HG02852 (cell line): ENCODE measurements at regions not wholly inside any gene's neighbourhood (a gene's known extent, or its start where the extent isn't known, plus 50 kb on each side); places are given as distances from the start of the nearest gene placed in this dataset.
"Not testable (repeated sequence)": the region's sequence is repeated elsewhere in the genome, so short reads cannot be mapped to it uniquely, and the experiment has no call there.

Experiments
- ATAC-seq: cut with Tn5 transposase; IDR thresholded peaks from one replicate; pipeline ENCODE4 v1.9.1; 2021; ENCODE audit warnings: mild to moderate bottlenecking, moderate library complexity; ENCODE audit not compliant: unreplicated experiment

DNA sequence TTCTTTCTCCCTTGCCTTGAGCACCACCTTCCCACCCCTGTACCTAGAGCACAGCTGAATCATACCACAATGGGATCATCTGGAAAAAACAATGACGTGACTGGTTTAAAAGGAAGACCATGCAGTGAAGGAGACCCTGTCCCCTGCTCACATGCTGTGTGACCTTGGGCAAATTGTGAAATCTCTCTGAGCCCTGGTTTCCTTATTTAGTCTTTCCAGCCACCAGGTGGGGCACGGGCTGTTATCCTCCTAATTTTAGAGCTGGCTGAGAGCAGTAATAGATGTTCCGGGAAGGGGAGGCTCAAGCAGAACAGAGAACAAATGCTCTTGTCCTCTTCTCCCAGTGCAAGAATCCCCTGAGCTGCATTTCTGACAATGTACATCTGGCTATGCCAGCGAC, 198.3 kb downstream of the RPS24 start:
- ATAC-seq, result no peak

DNA sequence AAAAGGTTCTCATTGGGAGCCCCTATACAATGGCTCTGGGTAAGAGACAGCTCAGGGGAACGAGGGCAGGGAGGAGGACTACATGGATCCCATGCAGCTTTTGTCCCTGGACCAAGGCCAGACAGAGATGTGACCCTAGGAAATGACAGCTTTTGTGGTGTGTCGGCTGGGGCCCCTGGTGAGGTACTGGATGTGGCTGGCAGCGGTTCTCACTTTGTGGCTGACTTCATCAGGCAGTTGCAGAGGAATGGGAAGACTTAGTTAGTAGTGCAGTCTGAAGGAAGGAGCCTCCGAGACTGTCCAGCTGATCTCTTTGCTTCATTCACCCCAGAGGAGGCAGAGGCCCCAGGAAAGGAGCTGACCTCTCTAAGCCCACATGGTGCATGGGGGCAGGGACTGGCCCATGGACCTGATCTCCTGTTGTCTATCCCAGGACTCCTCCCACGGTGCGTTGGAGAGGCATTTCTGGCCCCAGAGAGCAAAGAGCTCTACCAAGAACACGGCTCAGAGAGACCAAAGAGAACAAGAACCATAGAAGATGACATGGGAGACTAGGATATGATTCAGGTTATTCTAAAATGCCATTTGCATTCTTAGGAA, 202.9 kb downstream of the RPS24 start:
- no peak for ATAC-seq

DNA sequence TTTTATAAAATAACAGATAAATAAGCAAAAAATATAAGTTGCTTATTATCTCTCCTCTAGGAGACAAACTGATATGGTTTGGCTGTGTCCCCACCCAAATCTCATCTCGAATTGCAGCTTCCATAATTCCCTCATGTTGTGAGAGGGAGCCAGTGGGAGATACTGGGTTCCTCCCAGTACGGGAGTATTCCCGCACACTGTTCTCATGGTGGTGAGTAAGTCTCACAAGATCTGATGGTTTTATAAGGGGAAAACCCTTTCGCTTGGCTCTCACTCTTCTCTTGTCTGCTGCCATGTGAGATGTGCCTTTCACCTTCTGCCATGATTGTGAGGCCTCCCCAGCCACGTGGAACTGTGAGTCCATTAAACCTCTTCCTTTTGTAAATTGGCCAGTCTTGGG, 204.3 kb downstream of the RPS24 start:
- not testable (repeated sequence) for ATAC-seq

- ATAC-seq, result no peak
These were observed 213.6 kb downstream of the RPS24 start for GRCh38 chr10:78247266-78247665.

DNA sequence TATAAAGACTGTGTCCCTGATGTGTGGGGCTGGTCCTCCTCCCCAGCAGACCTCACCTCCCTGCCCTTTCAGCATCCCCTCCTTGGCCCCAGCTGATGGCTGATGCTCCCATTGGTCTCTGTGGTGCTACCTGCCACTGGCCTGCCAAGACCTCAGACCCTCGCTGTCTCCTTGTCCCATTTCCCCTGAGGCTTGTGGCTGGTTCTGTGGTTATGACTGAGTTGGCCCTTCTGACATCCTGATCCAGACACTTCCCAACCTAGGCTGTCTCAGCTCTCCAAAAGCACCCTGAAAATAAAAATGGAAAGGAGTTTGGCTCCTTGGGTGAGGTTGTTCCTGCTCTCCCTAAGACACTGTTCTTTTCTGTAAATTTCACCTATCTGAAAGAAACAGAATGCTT, 214.2 kb downstream of the RPS24 start:
- no peak for ATAC-seq

GRCh38 chr10:78248651-78249464, 215.2 kb downstream of the RPS24 start:
- no peak for ATAC-seq

- no peak for ATAC-seq
These were observed 216.0 kb downstream of the RPS24 start for GRCh38 chr10:78249690-78250089.

- ATAC-seq, result no peak
These were observed 216.8 kb downstream of the RPS24 start for GRCh38 chr10:78250313-78251015.

GRCh38 chr10:78251016-78251385, 217.3 kb downstream of the RPS24 start:
- ATAC-seq, result no peak

DNA sequence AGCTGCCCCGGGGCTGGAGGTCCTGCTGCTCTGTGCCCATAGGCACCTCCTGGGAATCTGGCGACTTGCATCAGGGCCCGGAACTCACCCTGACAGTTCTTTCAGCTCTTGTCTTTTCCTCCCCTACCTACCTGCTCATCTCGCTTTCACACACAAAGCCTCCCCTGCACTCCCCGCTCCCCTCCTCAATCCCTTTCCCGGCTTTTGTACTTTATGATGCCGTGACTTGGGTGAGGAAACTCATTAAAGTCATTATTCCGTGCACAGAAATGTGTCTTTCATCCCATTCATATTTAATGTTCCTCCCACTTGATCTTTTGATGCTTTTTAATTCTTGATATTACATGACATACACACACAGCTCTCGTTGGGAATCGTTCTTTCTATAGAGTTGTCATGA, 218.6 kb downstream of the RPS24 start:
- no peak for ATAC-seq

DNA sequence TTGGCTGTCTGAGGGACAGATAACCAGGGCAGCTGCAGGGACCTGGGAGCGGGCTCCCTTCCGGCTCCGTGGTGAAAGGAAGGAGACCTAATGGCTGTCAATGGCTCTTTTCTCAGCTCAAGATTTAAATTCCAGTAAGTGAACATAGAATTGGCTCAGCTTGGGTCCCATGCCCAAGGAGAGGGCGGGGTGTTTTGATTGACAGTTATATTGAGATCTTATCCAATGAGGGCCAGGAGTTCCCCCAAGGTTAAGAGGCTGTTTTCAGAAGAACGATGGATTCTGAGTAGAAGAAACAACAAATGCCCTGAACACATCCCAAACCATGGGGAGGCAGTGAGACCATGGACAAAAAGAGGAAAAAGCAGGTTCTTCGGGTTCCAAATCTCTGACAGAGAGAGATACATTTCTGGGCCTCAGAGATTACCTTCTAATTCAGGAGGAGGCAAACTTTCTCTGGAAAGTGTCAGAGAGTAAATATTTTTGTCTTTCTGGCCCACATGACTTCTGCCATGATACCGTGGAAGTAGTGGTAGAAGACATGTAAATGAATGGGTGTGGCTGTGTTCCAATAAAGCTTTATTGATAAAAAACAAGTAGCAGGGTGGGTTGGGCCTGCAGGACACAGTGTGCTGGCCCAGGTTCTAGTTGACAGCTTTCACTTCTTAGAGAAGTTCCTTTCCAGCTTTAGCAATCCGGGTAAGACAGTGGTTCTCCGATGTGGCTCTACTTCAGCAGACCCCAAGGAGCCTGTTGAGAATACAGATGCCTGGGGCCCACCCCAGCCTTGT, 219.6 kb downstream of the RPS24 start:
- no peak for ATAC-seq

DNA sequence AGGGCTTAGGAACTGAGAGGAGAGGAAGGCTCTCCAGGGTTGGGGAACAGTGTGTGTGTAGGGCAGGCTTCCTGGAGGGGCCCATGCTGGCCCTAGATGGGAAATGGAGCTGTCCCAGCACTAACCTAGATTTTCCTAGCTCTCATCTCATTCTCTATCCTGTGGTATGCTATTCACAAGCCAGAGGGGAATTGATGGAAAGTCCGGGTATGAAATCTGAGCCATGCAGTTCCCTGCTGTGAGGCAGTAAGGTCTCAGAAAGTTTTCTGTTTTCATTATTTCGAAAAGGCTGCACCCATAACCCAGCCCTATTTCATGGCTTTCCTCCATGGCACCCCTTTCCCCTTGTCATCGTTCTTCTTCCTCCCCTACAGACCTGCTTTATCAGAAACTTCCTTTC, 220.3 kb downstream of the RPS24 start:
- ATAC-seq, result no peak

- ATAC-seq, result no peak
These were observed 221.6 kb downstream of the RPS24 start for GRCh38 chr10:78255214-78255613.

- ATAC-seq, result no peak
These were observed 222.4 kb downstream of the RPS24 start for GRCh38 chr10:78255796-78256638.

GRCh38 chr10:78258323-78259030, 224.8 kb downstream of the RPS24 start:
- no peak for ATAC-seq

DNA sequence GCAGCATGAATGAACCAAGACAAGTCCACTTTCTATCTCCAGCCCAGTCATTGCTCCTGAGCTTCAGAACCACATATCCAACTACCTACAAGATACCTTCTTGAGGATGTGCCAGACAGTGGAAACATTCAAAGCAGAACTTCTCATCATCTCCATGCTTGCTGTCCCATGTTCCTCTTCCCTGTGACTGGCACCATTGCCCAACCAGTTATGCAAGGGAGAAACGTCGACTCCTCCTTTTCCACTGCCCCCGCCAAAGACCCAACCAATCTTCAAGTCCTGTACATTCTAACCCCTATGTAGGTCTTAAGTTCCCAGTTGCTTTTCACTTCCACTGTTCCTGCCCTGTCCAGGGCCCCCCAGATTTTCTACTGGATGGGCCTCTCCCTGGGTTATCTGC, 225.7 kb downstream of the RPS24 start:
- ATAC-seq, result no peak

GRCh38 chr10:78260141-78260540, 226.5 kb downstream of the RPS24 start:
- no peak for ATAC-seq

DNA sequence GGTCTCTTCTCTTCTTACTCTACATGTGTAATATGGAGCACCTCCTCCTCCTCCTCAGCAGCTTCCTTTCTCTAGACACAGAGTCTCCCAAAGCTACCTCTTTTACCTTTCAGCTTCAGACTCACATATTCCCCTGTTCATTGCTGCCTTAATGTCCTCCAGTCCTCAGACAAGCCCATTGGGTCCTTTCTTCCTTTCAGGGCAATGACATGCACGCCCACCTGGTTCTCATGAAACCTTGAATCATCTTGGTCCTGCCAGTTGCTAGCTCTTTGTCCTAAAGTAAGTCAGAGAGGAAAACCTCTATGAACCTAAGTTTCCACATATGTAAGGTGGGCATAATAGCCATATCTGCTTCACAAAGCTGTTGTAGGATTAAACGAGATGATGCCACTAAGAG, 227.0 kb downstream of the RPS24 start:
- ATAC-seq, result no peak

DNA sequence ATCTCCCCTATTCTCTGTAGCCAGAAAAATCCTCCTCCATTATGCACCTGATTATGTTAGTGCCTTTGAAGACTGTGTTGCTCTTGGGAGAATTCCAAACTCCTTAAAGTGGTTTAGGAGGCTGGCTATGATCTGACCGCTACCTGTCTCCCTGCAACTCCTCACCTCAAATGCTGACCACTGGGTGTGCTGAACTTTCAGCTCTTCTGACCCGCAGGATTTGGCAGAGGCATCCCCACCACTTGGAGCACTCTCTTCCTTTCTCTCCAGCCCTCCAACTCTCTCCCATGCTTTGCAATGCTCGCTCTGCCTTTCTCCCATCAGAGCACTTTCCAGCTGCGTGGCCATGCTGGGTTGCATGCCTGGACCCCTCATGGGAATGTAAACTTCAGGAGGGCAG, 227.6 kb downstream of the RPS24 start:
- ATAC-seq, result no peak

DNA sequence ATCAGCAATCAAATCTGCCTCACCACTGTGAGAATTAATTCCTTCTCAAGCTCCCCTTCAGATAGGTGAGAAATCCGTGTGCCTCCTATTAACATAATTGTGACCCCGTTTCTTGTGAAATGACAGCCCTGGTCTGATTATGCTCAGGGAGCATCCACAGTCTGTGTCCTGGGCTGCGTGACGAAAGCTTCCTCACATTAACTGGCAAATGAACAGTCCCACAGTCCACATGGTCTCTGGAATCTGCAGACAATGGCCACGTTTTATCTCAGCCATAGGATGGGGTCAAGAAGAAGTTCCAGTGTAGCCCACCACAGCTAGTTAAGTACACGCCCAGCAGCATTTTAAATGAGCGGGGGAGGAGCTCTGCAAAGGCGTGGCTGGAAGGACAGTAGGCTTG, 229.2 kb downstream of the RPS24 start:
- ATAC-seq, result no peak
